Calu3 (cell line): ENCODE measurements at regions not wholly inside any gene's neighbourhood (a gene's known extent, or its start where the extent isn't known, plus 50 kb on each side); places are given as distances from the start of the nearest gene placed in this dataset.

Source experiments
- BruUV-seq: library from RNA; stranded (reverse); fragments of 400-500 nt; replicated peaks from 2 replicates; lab custom pipeline; 2021; lab: Mats Ljungman, UMichigan
- CTCF ChIA-PET: fragments of 300-600 bp; sonication (Branson Sonifier 250); formaldehyde crosslinking; loops from one replicate; lab custom pipeline; 2022; ENCODE audit warnings: antibody characterized with exemption; lab: Charles Lee
- DNase-seq: peaks from one replicate; pipeline ENCODE4 v3.0.0; 2022
- H3K27ac Mint-ChIP-seq: one replicate; pipeline ENCODE4 v1.8.0; 2022; ENCODE audit warnings: mixed read lengths; ENCODE audit not compliant: unreplicated experiment
- H3K27me3 Mint-ChIP-seq: one replicate; pipeline ENCODE4 v1.8.0; 2022; ENCODE audit warnings: mixed read lengths; ENCODE audit not compliant: unreplicated experiment
- H3K36me3 Mint-ChIP-seq: one replicate; pipeline ENCODE4 v1.8.0; 2022; ENCODE audit warnings: mild to moderate bottlenecking, moderate library complexity, mixed read lengths; ENCODE audit not compliant: insufficient read depth, unreplicated experiment
- H3K4me1 Mint-ChIP-seq: one replicate; pipeline ENCODE4 v1.8.0; 2022; ENCODE audit warnings: mild to moderate bottlenecking, low read depth, mixed read lengths; ENCODE audit not compliant: unreplicated experiment
- H3K4me3 Mint-ChIP-seq: one replicate; pipeline ENCODE4 v1.8.0; 2022; ENCODE audit warnings: mild to moderate bottlenecking, low read depth, moderate library complexity, mixed read lengths; ENCODE audit not compliant: unreplicated experiment
- H3K9me3 Mint-ChIP-seq: one replicate; pipeline ENCODE4 v1.8.0; 2022; ENCODE audit warnings: low read depth, mixed read lengths; ENCODE audit not compliant: unreplicated experiment
- intact Hi-C: fragments of 100-400 bp; cut with micrococcal nuclease; formaldehyde crosslinking; loops from one replicate; pipeline ENCODE4 v1.10.0; 2022; ENCODE audit not compliant: unreplicated experiment
- TF ChIP-seq, protein P1 (sequence below): fragments of 200-600 bp; IDR thresholded peaks from one replicate; pipeline ENCODE4 v1.8.0; 2022; ENCODE audit warnings: antibody characterized with exemption; ENCODE audit not compliant: unreplicated experiment

DNA sequence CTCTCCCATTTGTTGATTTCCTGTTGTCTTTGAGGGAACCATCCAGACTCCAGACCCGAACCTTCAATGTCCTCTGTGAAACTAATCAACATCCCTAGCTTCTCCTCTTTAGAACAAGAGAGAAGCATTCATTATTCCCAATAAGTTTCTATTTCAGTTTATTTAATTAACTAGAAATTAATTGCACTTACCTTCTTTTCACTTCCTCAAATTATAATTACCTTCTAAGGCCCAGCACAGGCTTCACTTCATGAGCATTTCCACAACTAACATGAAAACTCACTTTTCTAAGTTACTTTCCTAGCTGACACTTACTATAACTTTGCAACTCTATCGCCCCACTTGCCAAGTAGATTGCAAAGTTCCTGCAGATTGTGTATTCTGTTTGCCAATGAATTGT is 71.6 kb upstream of the HTR2A start:
- TF ChIP-seq, protein P1, sequence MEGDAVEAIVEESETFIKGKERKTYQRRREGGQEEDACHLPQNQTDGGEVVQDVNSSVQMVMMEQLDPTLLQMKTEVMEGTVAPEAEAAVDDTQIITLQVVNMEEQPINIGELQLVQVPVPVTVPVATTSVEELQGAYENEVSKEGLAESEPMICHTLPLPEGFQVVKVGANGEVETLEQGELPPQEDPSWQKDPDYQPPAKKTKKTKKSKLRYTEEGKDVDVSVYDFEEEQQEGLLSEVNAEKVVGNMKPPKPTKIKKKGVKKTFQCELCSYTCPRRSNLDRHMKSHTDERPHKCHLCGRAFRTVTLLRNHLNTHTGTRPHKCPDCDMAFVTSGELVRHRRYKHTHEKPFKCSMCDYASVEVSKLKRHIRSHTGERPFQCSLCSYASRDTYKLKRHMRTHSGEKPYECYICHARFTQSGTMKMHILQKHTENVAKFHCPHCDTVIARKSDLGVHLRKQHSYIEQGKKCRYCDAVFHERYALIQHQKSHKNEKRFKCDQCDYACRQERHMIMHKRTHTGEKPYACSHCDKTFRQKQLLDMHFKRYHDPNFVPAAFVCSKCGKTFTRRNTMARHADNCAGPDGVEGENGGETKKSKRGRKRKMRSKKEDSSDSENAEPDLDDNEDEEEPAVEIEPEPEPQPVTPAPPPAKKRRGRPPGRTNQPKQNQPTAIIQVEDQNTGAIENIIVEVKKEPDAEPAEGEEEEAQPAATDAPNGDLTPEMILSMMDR = no peak
- Mint-ChIP-seq H3K36me3 (no peaks in the 10 kb centered on the region), H3K27me3 (no peaks in the 10 kb centered on the region), H3K4me3 (no peak overlapping the region), H3K4me1 (no peaks in the 10 kb centered on the region), H3K27ac (no peak overlapping the region), H3K9me3 (no peaks in the 10 kb centered on the region)
- BruUV-seq = no TSS peak
- intact Hi-C loops = no loop called here
- CTCF ChIA-PET = no interaction called here
- DNase-seq = no peak

DNA sequence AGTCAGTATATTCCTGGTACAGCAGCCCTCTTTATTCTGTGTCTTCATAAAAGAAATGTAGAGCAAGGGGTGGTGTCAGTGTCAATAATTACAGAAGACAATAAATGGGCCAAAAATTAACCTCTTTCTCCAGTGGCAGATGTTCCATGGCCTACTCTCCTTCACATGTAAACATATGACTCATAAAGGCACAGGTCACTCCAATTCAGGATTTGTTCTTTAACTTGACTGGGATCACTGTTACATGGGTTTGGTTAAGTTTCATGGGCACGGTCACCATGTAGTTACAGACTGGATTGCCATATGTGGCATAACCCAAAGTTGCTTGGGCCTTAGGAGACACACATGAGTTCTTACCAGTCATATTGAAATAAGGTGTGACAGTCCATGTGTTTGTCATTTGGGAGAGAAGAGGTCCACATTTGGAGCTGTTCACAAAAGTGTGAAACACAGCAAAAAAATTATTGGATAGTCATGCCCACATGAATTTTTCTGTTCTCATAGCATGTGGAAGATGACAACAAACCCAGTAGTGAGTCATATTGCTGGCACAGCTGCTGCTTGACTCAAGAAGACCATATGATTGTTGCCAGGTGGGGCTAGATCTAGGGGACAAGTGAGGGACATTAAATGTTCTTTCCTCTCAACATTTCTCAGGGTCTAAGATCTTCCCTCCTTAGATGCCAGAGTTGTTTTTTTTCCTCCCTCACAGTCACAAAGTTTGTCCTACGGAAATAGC is 68.1 kb upstream of the HTR2A start:
- no TSS peak for BruUV-seq
- H3K36me3 Mint-ChIP-seq = no peaks in the 10 kb centered on the region

GRCh38 chr13:46963904-46964303 is 67.1 kb upstream of the HTR2A start:
- H3K27ac Mint-ChIP-seq = no peak overlapping the region
- H3K9me3 Mint-ChIP-seq = no peaks in the 10 kb centered on the region
- DNase-seq = no peak
- no peaks in the 10 kb centered on the region for H3K36me3 Mint-ChIP-seq
- H3K27me3 Mint-ChIP-seq = no peaks in the 10 kb centered on the region
- BruUV-seq = no TSS peak
- CTCF ChIA-PET = no interaction called here
- intact Hi-C loops = no loop called here
- H3K4me3 Mint-ChIP-seq = no peak overlapping the region
- peaks cover 8% of the 10 kb centered on the region for H3K4me1 Mint-ChIP-seq
- TF ChIP-seq, protein P1 = no peak

More for the DNA sequence above, 68.1 kb upstream of the HTR2A start:
- H3K9me3 Mint-ChIP-seq = no peaks in the 10 kb centered on the region
- TF ChIP-seq, protein P1 = no peak
- DNase-seq = no peak
- H3K27ac Mint-ChIP-seq = no peak overlapping the region
- no peak overlapping the region for H3K4me3 Mint-ChIP-seq
- CTCF ChIA-PET = interaction anchor here (0.6 kb wide), 1 partner anchor 128 kb away, joined by 3 read pairs; no protein-coding TSS in a partner anchor
- H3K27me3 Mint-ChIP-seq = no peaks in the 10 kb centered on the region
- intact Hi-C loops = no loop called here
- peaks cover 8% of the 10 kb centered on the region for H3K4me1 Mint-ChIP-seq

GRCh38 chr13:46962281-46962941 is 65.6 kb upstream of the HTR2A start:
- Mint-ChIP-seq H3K9me3 (no peaks in the 10 kb centered on the region), H3K27ac (no peak overlapping the region), H3K36me3 (no peaks in the 10 kb centered on the region), H3K4me1 (peaks cover 8% of the 10 kb centered on the region), H3K4me3 (no peak overlapping the region), H3K27me3 (no peaks in the 10 kb centered on the region)
- no peak for DNase-seq
- CTCF ChIA-PET = interaction anchor here (0.8 to 1.7 kb wide), 4 partner anchors 11 to 497 kb away, joined by 3 to 13 read pairs (median 4); no protein-coding TSS in a partner anchor
- TF ChIP-seq, protein P1 = peak; percentile 37
- BruUV-seq = no TSS peak
- intact Hi-C loops = no loop called here
